ENCODE measurements at regions not wholly inside any gene's neighbourhood (a gene's known extent, or its start where the extent isn't known, plus 50 kb on each side); places are given as distances from the start of the nearest gene placed in this dataset.
"Not testable (repeated sequence)": the region's sequence is repeated elsewhere in the genome, so short reads cannot be mapped to it uniquely, and the experiment has no call there.

DNA sequence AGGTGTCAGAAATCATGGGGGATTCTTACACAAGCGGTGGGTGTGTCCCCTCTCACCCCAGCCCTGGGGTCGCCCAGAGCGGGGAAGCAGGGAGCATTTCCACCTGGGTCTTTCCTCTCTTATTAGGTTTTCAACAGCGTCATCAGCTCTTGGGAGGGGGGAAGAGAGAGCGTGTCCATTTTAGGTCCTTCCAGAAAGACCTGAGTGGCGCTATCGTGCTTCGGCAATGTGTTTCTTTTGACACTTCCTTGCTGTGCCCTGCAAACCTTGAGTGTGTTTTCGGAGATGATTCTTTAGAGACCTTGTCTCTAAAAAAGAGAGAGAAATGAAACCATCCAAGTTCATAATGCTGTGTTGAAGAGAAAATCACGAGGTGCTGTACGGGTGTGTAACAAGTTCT lies 86.9 kb upstream of the PITRM1 start:
- TF ChIP-seq POLR2A (IDR thresholded peaks at IDR 0.05) (no peak), POLR2AphosphoS5 (IDR thresholded peaks at IDR 0.05; ENCODE audit: insufficient read depth in 1 of 2, low read depth in 1 of 2) (no peak)
- TF ChIP-seq, protein P1, sequence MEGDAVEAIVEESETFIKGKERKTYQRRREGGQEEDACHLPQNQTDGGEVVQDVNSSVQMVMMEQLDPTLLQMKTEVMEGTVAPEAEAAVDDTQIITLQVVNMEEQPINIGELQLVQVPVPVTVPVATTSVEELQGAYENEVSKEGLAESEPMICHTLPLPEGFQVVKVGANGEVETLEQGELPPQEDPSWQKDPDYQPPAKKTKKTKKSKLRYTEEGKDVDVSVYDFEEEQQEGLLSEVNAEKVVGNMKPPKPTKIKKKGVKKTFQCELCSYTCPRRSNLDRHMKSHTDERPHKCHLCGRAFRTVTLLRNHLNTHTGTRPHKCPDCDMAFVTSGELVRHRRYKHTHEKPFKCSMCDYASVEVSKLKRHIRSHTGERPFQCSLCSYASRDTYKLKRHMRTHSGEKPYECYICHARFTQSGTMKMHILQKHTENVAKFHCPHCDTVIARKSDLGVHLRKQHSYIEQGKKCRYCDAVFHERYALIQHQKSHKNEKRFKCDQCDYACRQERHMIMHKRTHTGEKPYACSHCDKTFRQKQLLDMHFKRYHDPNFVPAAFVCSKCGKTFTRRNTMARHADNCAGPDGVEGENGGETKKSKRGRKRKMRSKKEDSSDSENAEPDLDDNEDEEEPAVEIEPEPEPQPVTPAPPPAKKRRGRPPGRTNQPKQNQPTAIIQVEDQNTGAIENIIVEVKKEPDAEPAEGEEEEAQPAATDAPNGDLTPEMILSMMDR (IDR thresholded peaks at IDR 0.05), result no peak
- DNase-seq (ENCODE audit: extremely low spot score in 2 of 2), result no peak
- H3K27ac ChIP-seq, result no peak overlapping the region
- H3K9me3 ChIP-seq, result no peaks in the 10 kb centered on the region
- no peaks in the 10 kb centered on the region for H3K36me3 ChIP-seq
- no peak overlapping the region for H3K4me3 ChIP-seq
- no peaks in the 10 kb centered on the region for H3K27me3 ChIP-seq
- peaks cover 5% of the 10 kb centered on the region for H3K4me1 ChIP-seq
- intact Hi-C loops (cut with DNase I), result no loop called here

DNA sequence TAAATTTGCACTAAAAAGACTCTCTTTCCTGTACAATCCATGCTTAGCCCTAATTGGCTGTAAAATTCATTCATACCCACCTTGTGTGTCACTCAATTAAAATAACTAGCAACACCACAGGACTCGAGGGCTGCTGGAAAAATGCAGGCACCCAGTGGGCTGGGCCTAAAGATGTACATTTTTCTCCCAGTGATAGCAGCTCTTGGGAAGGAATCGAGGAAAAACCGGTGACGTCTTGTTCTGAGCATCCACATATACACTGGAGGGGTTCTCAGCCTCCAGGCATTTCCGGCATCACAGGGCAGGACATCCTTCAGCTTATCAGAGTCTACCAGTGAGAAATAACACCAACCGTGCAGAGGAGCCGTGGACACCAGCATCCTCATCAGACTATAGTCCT lies 85.8 kb upstream of the PITRM1 start:
- intact Hi-C loops (cut with DNase I), result no loop called here
- TF ChIP-seq, protein P1 (IDR thresholded peaks at IDR 0.05), result no peak
- no peak for TF ChIP-seq POLR2AphosphoS5 (IDR thresholded peaks at IDR 0.05; ENCODE audit: insufficient read depth in 1 of 2, low read depth in 1 of 2)
- no peak for TF ChIP-seq POLR2A (IDR thresholded peaks at IDR 0.05)

DNA sequence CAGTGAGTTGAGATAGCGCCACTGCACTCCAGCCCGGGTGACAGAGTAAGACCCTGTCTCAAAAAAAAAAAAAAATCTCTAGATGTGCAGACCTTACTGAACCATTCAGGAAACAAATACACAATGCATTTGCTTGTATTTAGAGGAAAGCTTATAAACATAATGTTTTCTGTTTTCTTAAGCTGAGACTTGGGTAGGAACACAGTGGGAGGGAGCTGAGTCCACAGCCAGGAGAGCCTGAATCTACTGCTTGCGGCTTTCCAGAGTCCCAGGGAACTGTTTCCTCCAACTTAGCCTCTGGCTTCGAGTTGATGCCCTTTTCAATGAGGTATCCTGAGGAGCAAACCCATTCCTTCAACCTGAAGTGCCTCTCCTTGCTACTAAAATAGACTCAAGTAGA lies 83.0 kb upstream of the PITRM1 start:
- Histone ChIP-seq H3K4me1 (peaks cover 5% of the 10 kb centered on the region), H3K36me3 (no peaks in the 10 kb centered on the region), H3K27me3 (no peaks in the 10 kb centered on the region), H3K27ac (no peak overlapping the region), H3K9me3 (no peaks in the 10 kb centered on the region), H3K4me3 (no peak overlapping the region)
- no peak for TF ChIP-seq POLR2A (IDR thresholded peaks at IDR 0.05)
- TF ChIP-seq, protein P1 (IDR thresholded peaks at IDR 0.05), result no peak
- DNase-seq (ENCODE audit: extremely low spot score in 2 of 2), result no peak
- intact Hi-C loops (cut with DNase I), result no loop called here

More for the DNA sequence above, 85.8 kb upstream of the PITRM1 start:
- H3K4me1 ChIP-seq, result peaks cover 5% of the 10 kb centered on the region
- no peak overlapping the region for H3K27ac ChIP-seq
- H3K36me3 ChIP-seq, result no peaks in the 10 kb centered on the region
- H3K27me3 ChIP-seq, result no peaks in the 10 kb centered on the region
- no peak for DNase-seq (ENCODE audit: extremely low spot score in 2 of 2)
- no peaks in the 10 kb centered on the region for H3K9me3 ChIP-seq
- no peak overlapping the region for H3K4me3 ChIP-seq

DNA sequence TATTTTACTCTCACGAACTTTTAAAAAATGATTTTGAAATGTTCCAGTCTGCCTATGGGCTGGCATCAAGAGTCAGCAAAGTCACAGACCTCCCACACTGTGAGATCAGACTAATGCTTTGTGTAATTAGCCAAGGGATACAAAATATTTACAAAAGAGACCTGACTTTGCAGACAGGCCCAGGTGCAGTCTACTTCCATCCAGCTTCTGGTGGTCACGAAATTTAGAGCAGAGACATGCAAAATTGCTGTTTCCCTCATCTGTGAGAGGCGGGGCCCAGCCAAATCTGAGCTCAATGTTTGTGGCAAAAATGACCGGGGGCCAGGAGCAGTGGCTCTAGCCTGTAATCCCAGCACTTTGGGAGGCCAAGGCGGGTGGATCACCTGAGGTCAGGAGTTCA lies 82.5 kb upstream of the PITRM1 start:
- H3K4me1 ChIP-seq, result peaks cover 5% of the 10 kb centered on the region
- H3K36me3 ChIP-seq, result no peaks in the 10 kb centered on the region
- TF ChIP-seq POLR2A (IDR thresholded peaks at IDR 0.05) (no peak), POLR2AphosphoS5 (IDR thresholded peaks at IDR 0.05; ENCODE audit: insufficient read depth in 1 of 2, low read depth in 1 of 2) (no peak)
- TF ChIP-seq, protein P1 (IDR thresholded peaks at IDR 0.05), result no peak
- H3K4me3 ChIP-seq, result no peak overlapping the region
- no peak for DNase-seq (ENCODE audit: extremely low spot score in 2 of 2)
- H3K9me3 ChIP-seq, result no peaks in the 10 kb centered on the region
- intact Hi-C loops (cut with DNase I), result no loop called here
- no peaks in the 10 kb centered on the region for H3K27me3 ChIP-seq
- no peak overlapping the region for H3K27ac ChIP-seq

DNA sequence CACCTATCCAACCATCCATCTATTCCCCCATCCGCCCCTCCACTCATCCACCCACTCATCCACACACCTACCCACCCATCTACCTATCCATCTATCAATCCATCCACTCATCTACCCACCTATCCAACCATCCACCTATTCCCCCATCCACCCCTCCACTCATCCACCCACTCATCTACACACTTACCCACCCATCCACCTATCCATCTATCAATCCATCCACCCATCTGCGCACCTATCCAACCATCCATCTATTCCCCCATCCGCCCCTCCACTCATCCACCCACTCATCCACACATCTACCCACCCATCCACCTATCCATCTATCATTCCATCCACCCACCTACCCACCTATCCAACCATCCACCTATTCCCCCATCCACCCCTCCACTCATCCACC lies 81.4 kb upstream of the PITRM1 start:
- DNase-seq (ENCODE audit: extremely low spot score in 2 of 2); H3K4me3 ChIP-seq; intact Hi-C loops (cut with DNase I); H3K4me1 ChIP-seq; H3K27me3 ChIP-seq; H3K27ac ChIP-seq; H3K9me3 ChIP-seq; H3K36me3 ChIP-seq: not testable (repeated sequence)

DNA sequence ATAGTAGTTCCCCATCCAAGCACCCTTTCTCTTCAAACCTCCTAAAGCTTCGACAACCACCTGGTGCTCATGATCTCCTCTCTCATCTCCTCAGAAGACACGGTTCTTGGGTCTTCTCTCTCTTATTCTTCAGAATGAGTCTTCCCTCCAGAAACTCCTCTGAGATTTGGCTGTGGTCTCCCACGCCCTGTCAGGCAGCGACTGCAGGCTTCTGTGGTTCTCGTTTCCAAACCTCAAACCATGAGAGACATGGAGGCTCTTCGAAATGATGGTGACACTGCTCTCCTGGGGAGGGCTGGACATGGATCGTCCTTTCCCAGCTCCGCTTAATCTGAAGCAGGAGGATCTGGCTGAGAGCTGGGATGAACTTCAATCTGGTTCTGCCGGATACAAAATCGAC lies 78.6 kb upstream of the PITRM1 start:
- intact Hi-C loops (cut with DNase I), result no loop called here
- no peak for DNase-seq (ENCODE audit: extremely low spot score in 2 of 2)
- peaks cover 18% of the 10 kb centered on the region for H3K4me1 ChIP-seq
- TF ChIP-seq POLR2A (IDR thresholded peaks at IDR 0.05), result no peak
- no peaks in the 10 kb centered on the region for H3K27me3 ChIP-seq
- peak overlapping the region; percentile 75 for H3K27ac ChIP-seq
- H3K9me3 ChIP-seq, result no peaks in the 10 kb centered on the region
- no peak overlapping the region for H3K4me3 ChIP-seq
- no peaks in the 10 kb centered on the region for H3K36me3 ChIP-seq

Data from vagina (tissue), 2 donors.